ENCODE measurements at regions not wholly inside any gene's neighbourhood (a gene's known extent, or its start where the extent isn't known, plus 50 kb on each side); places are given as distances from the start of the nearest gene placed in this dataset.
A peak's percentile ranks its signal among the peaks of the same experiment; 100 is the strongest.

DNA sequence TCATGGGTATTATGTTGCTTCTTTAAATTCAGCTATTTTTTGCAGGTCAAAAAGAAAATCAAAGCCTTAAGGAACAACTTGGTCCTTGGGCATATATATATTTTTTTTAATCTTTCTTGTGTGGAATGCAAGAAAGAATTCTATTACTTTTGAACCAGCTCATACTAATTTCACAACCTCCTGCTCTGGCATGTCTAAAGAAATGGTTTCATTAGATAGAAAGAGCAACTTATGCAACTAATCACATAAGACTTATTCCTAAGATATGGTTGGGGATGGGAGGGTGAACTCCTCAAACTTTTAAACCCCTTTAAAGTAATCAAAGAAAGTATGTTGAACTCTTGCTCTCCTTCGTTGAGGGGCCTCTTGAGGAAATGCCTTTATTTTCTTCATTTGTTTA is 114.9 kb downstream of the GMNC start:
- Histone ChIP-seq H3K27ac (ENCODE audit: low read depth in 1 of 2, low read length in 1 of 2) (no peak overlapping the region), H3K4me3 (no peak overlapping the region), H3K9me3 (ENCODE audit: control insufficient read depth in 4 of 4, insufficient read depth in 3 of 4, low read length in 3 of 4) (no peaks in the 10 kb centered on the region), H3K9ac (ENCODE audit: insufficient read depth in 1 of 2, low read length in 2 of 2) (no peak overlapping the region), H3K4me1 (ENCODE audit: control insufficient read depth in 5 of 5, insufficient read depth in 5 of 5, low read length in 5 of 5) (peaks cover 0 to 5% (median 0%) of the 10 kb centered on the region in 5 donors), H3K27me3 (ENCODE audit: control insufficient read depth in 3 of 3, insufficient read depth in 3 of 3, low read length in 2 of 3) (no peaks in the 10 kb centered on the region), H3K36me3 (ENCODE audit: control insufficient read depth in 4 of 4, insufficient read depth in 4 of 4, low read length in 4 of 4) (no peaks in the 10 kb centered on the region)
- ATAC-seq (ENCODE audit: insufficient read depth, low FRiP score) (no peak), DNase-seq (peak in 2 of 3 donors; percentile 4 to 25)
- 32 to 78% methylated on average over 1 of the region's 1 CpG for WGBS, 2 donors
- TF ChIP-seq, protein P1, sequence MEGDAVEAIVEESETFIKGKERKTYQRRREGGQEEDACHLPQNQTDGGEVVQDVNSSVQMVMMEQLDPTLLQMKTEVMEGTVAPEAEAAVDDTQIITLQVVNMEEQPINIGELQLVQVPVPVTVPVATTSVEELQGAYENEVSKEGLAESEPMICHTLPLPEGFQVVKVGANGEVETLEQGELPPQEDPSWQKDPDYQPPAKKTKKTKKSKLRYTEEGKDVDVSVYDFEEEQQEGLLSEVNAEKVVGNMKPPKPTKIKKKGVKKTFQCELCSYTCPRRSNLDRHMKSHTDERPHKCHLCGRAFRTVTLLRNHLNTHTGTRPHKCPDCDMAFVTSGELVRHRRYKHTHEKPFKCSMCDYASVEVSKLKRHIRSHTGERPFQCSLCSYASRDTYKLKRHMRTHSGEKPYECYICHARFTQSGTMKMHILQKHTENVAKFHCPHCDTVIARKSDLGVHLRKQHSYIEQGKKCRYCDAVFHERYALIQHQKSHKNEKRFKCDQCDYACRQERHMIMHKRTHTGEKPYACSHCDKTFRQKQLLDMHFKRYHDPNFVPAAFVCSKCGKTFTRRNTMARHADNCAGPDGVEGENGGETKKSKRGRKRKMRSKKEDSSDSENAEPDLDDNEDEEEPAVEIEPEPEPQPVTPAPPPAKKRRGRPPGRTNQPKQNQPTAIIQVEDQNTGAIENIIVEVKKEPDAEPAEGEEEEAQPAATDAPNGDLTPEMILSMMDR (IDR thresholded peaks at IDR 0.05; ENCODE audit: control extremely low read depth, extremely low read depth), result no peak

DNA sequence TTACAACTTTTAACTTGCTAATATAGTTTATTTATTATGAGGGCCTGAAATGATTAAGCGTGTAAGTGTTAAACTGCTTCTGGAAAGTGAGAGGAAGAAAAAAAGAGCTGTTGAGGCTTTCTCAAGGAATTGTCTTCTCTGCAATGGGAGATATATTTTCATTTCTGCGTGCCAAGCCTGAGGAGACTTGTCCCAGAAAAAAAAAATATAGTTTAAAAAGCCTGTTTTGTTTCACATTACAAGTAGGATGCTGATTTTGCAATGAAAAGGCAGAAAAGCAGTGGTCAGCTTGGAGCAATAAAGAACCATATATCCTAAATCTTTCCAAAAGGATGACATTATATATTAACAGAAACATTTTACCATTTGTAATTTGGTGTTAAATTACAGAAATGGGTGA is 115.5 kb downstream of the GMNC start:
- TF ChIP-seq, protein P1 (IDR thresholded peaks at IDR 0.05; ENCODE audit: control extremely low read depth, extremely low read depth), result no peak
- peak in 2 of 3 donors; percentile 40 to 59 for DNase-seq
- H3K36me3 ChIP-seq (ENCODE audit: control insufficient read depth in 4 of 4, insufficient read depth in 4 of 4, low read length in 4 of 4), result no peaks in the 10 kb centered on the region
- ATAC-seq (ENCODE audit: insufficient read depth, low FRiP score), result no peak
- no peak overlapping the region for H3K27ac ChIP-seq (ENCODE audit: low read depth in 1 of 2, low read length in 1 of 2)
- no peaks in the 10 kb centered on the region for H3K9me3 ChIP-seq (ENCODE audit: control insufficient read depth in 4 of 4, insufficient read depth in 3 of 4, low read length in 3 of 4)
- H3K4me3 ChIP-seq, result no peak overlapping the region
- peaks cover 0 to 5% (median 0%) of the 10 kb centered on the region in 5 donors for H3K4me1 ChIP-seq (ENCODE audit: control insufficient read depth in 5 of 5, insufficient read depth in 5 of 5, low read length in 5 of 5)
- H3K27me3 ChIP-seq (ENCODE audit: control insufficient read depth in 3 of 3, insufficient read depth in 3 of 3, low read length in 2 of 3), result no peaks in the 10 kb centered on the region
- H3K9ac ChIP-seq (ENCODE audit: insufficient read depth in 1 of 2, low read length in 2 of 2), result no peak overlapping the region
- 67 to 80% methylated on average over 2 of the region's 2 CpGs for WGBS, 2 donors

DNA sequence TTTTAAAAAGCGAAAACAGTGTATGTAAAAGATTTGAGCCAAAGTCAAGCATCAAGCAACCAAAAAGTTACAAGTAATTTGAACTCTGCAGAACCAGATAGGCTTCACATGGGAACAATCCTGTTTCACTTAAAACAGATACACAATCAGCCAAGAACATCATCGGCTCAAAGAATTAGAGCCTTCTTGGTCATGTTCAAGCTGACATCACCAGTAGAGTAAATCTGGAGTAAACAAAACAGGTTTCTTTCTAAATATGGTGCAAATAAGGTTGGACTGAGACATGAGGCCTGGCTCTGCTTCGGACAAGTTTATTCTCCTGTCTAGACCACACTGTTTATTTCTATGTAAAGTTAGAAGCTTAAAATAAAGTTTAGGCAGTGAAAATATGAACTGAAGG is 116.0 kb downstream of the GMNC start:
- H3K4me3 ChIP-seq, result no peak overlapping the region
- no peaks in the 10 kb centered on the region for H3K27me3 ChIP-seq (ENCODE audit: control insufficient read depth in 3 of 3, insufficient read depth in 3 of 3, low read length in 2 of 3)
- no peak overlapping the region for H3K27ac ChIP-seq (ENCODE audit: low read depth in 1 of 2, low read length in 1 of 2)
- ATAC-seq (ENCODE audit: insufficient read depth, low FRiP score), result no peak
- peaks cover 0 to 5% (median 0%) of the 10 kb centered on the region in 5 donors for H3K4me1 ChIP-seq (ENCODE audit: control insufficient read depth in 5 of 5, insufficient read depth in 5 of 5, low read length in 5 of 5)
- TF ChIP-seq, protein P1 (IDR thresholded peaks at IDR 0.05; ENCODE audit: control extremely low read depth, extremely low read depth), result no peak
- no peak overlapping the region for H3K9ac ChIP-seq (ENCODE audit: insufficient read depth in 1 of 2, low read length in 2 of 2)
- 77 to 88% methylated on average over 3 of the region's 3 CpGs for WGBS, 2 donors
- no peaks in the 10 kb centered on the region for H3K36me3 ChIP-seq (ENCODE audit: control insufficient read depth in 4 of 4, insufficient read depth in 4 of 4, low read length in 4 of 4)
- peak in 2 of 3 donors; percentile 5 to 19 for DNase-seq
- no peaks in the 10 kb centered on the region for H3K9me3 ChIP-seq (ENCODE audit: control insufficient read depth in 4 of 4, insufficient read depth in 3 of 4, low read length in 3 of 4)

DNA sequence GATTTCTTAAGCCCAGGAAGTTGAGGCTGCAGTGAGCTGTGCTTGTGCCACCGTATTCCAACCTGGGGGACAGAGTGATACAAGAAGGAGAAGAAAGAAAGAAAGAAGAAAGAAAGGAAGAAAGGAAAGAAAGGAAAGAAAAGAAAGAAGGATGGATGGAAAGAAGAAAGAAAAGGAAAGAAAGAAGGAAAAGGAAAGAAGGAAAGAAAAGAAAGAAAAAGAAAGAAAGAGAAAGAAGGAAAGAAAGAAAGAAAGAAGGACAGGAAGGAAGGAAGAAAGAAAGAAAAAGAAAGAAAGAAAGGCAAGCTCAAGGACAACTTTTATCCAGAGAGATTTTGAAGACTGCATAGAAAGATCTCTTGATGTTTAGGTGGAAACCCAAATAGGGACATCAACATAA is 120.7 kb downstream of the GMNC start:
- TF ChIP-seq, protein P1 (IDR thresholded peaks at IDR 0.05; ENCODE audit: control extremely low read depth, extremely low read depth), result no peak
- H3K27ac ChIP-seq (ENCODE audit: low read depth in 1 of 2, low read length in 1 of 2), result no peak overlapping the region
- no peak overlapping the region for H3K9ac ChIP-seq (ENCODE audit: insufficient read depth in 1 of 2, low read length in 2 of 2)
- DNase-seq (no peak), ATAC-seq (ENCODE audit: insufficient read depth, low FRiP score) (no peak)
- WGBS, 2 donors, result 85 to 90% methylated on average over 1 of the region's 1 CpG
- H3K4me1 ChIP-seq (ENCODE audit: control insufficient read depth in 5 of 5, insufficient read depth in 5 of 5, low read length in 5 of 5), result peaks cover 0 to 4% (median 0%) of the 10 kb centered on the region in 5 donors
- no peaks in the 10 kb centered on the region for H3K9me3 ChIP-seq (ENCODE audit: control insufficient read depth in 4 of 4, insufficient read depth in 3 of 4, low read length in 3 of 4)
- no peak overlapping the region for H3K4me3 ChIP-seq
- H3K36me3 ChIP-seq (ENCODE audit: control insufficient read depth in 4 of 4, insufficient read depth in 4 of 4, low read length in 4 of 4), result no peaks in the 10 kb centered on the region
- no peaks in the 10 kb centered on the region for H3K27me3 ChIP-seq (ENCODE audit: control insufficient read depth in 3 of 3, insufficient read depth in 3 of 3, low read length in 2 of 3)
